Tibial artery (tissue), 4 donors: ENCODE measurements at regions not wholly inside any gene's neighbourhood (a gene's known extent, or its start where the extent isn't known, plus 50 kb on each side); places are given as distances from the start of the nearest gene placed in this dataset.
A peak's percentile ranks its signal among the peaks of the same experiment; 100 is the strongest.

Experiments used
- DNase-seq, 2 donors: peaks; one replicate each; pipeline ENCODE4 v3.0.0-alpha.2; 2019
- H3K27ac ChIP-seq, 2 donors: fragments of 200-600 bp; sonication (generic) in 1 of 2; 1 replicate in 1 of 2; 2 replicates in 1 of 2; pipeline ENCODE4 v1.5.1; 2018 to 2019; ENCODE audit warnings: mild to moderate bottlenecking in 1 of 2
- H3K27me3 ChIP-seq, 2 donors: fragments of 200-600 bp; sonication (generic) in 1 of 2; one replicate each; pipeline versions ENCODE4 v1.5.1 to v1.6.0; 2016 to 2019
- H3K36me3 ChIP-seq, 3 donors: fragments of 200-600 bp; sonication (generic) in 2 of 3; one replicate each; pipeline ENCODE4 v1.5.1; 2016 to 2019; ENCODE audit warnings: mild to moderate bottlenecking in 2 of 3
- H3K4me1 ChIP-seq, 4 donors: fragments of 200-600 bp; sonication (generic) in 2 of 4; 1 replicate in 3 of 4; 2 replicates in 1 of 4; pipeline ENCODE4 v1.5.1; 2016 to 2019
- H3K4me3 ChIP-seq, 2 donors: fragments of 200-600 bp; sonication (generic) in 1 of 2; 1 replicate in 1 of 2; 2 replicates in 1 of 2; pipeline ENCODE4 v1.5.1; 2018 to 2019; ENCODE audit warnings: mild to moderate bottlenecking in 2 of 2
- H3K9me3 ChIP-seq, 3 donors: fragments of 200-600 bp; sonication (generic) in 1 of 3; one replicate each; pipeline ENCODE4 v1.5.1; 2016 to 2019
- intact Hi-C: fragments of 100-400 bp; cut with DNase I; formaldehyde crosslinking; loops from one replicate; pipeline ENCODE4 v1.15.0; 2023; ENCODE audit warnings: low total_unique reads
- TF ChIP-seq, protein P1 (sequence below), 2 experiments: fragments of 200-600 bp in 1 of 2; fragments of 450-650 bp in 1 of 2; IDR thresholded peaks; one replicate each; pipeline ENCODE4 v1.5.1; 2017 to 2019; ENCODE audit warnings: antibody characterized with exemption in 2 of 2, mild to moderate bottlenecking in 1 of 2, moderate library complexity in 1 of 2

DNA sequence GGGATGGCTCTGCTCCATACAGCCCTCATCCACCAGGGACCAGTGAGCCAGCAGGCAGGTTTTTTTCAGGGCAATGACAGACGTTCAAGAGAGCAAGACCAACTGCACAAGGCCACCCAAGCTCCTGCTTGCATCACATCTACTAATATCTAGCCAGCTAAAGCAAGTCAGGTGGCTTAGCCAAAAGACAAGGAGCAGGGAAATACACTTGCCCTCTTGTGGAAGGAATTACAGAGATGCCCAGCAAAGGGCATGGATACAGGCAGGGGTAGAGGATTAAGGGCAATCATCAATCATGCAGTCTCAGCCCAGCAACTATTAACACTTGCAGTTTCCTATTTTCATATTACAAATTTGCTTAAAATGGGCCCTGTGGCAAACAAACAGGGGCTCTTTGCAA lies 81.5 kb upstream of the NTRK3 start:
- Histone ChIP-seq H3K9me3 (no peaks in the 10 kb centered on the region), H3K27me3 (no peaks in the 10 kb centered on the region), H3K4me1 (peaks cover 0 to 14% (median 0%) of the 10 kb centered on the region in 4 donors), H3K4me3 (no peak overlapping the region), H3K36me3 (no peaks in the 10 kb centered on the region), H3K27ac (no peak overlapping the region)
- intact Hi-C loops = no loop called here
- no peak for DNase-seq
- TF ChIP-seq, protein P1, sequence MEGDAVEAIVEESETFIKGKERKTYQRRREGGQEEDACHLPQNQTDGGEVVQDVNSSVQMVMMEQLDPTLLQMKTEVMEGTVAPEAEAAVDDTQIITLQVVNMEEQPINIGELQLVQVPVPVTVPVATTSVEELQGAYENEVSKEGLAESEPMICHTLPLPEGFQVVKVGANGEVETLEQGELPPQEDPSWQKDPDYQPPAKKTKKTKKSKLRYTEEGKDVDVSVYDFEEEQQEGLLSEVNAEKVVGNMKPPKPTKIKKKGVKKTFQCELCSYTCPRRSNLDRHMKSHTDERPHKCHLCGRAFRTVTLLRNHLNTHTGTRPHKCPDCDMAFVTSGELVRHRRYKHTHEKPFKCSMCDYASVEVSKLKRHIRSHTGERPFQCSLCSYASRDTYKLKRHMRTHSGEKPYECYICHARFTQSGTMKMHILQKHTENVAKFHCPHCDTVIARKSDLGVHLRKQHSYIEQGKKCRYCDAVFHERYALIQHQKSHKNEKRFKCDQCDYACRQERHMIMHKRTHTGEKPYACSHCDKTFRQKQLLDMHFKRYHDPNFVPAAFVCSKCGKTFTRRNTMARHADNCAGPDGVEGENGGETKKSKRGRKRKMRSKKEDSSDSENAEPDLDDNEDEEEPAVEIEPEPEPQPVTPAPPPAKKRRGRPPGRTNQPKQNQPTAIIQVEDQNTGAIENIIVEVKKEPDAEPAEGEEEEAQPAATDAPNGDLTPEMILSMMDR (IDR thresholded peaks at IDR 0.05) = no peak

DNA sequence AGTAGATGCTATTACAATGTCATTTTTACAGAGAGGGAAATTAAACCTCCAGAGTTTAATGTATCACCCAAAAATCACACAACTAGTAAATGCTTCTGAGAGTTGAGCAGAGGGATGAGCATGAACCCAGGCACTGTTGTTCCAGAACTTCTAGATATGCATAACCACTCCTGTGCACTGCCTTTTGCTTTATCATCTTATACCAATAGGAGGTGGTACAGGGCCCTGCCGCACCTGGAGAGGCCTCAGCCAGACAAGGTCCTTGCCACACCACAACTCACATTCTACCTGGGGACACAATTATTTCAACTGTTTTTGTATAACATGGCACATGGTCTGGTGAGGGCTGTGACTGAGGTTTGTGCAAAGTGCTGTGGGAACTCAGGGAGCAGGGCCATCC lies 78.5 kb upstream of the NTRK3 start:
- DNase-seq = no peak
- H3K27me3 ChIP-seq = no peaks in the 10 kb centered on the region
- H3K27ac ChIP-seq = no peak overlapping the region
- H3K9me3 ChIP-seq = no peaks in the 10 kb centered on the region
- TF ChIP-seq, protein P1 (IDR thresholded peaks at IDR 0.05) = no peak
- H3K4me1 ChIP-seq = peaks cover 0 to 14% (median 0%) of the 10 kb centered on the region in 4 donors
- H3K36me3 ChIP-seq = no peaks in the 10 kb centered on the region
- intact Hi-C loops = no loop called here
- no peak overlapping the region for H3K4me3 ChIP-seq

DNA sequence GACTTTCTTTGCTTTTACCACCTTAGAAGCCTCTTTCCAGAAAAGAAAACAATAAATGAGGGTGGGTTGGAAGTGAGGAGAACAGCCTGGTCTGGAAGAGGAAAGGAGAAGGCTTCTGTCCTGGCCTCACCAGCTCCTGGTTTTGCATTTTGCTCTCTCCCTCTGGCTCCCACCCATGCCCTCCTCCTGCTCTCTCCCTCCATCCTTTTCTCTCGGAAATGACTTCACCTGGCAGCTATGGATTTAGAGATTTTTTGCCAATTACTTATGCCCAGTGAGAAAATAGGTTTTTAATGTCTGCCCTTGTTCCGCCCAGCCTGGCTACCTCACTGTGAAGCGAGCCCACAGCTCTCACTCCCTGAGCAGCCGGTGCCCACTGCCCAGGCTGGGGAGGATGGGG lies 77.9 kb upstream of the NTRK3 start:
- DNase-seq = no peak
- H3K27ac ChIP-seq = no peak overlapping the region

DNA sequence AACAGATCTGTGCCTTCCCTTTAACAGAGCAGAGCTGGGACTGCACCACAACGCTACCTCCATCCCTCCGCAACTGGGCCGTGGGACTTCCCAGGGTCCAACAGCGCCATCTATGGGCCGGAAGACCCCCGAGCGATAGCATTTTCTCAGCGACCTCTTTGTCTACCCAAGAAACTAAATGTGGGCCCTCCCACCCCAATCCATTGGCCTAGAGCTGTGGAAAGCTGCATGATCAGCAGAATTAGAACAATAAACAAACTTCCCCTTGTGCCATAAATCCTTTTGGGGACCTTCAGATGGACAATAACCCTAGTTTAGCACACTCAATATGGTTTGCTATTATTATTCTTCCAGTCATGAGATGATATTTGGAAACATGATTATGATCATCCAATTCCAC lies 74.8 kb upstream of the NTRK3 start:
- Histone ChIP-seq H3K27me3 (no peaks in the 10 kb centered on the region), H3K4me3 (no peak overlapping the region), H3K9me3 (no peaks in the 10 kb centered on the region), H3K36me3 (no peaks in the 10 kb centered on the region), H3K4me1 (peaks cover 0 to 14% (median 0%) of the 10 kb centered on the region in 4 donors), H3K27ac (no peak overlapping the region)
- no peak for DNase-seq
- intact Hi-C loops = no loop called here
- TF ChIP-seq, protein P1 (IDR thresholded peaks at IDR 0.05) = peak in 1 of 2 experiments; percentile 19

More for the DNA sequence above, 77.9 kb upstream of the NTRK3 start:
- H3K9me3 ChIP-seq = no peaks in the 10 kb centered on the region
- TF ChIP-seq, protein P1 (IDR thresholded peaks at IDR 0.05) = no peak
- no peaks in the 10 kb centered on the region for H3K27me3 ChIP-seq
- no peak overlapping the region for H3K4me3 ChIP-seq
- intact Hi-C loops = no loop called here
- peaks cover 0 to 14% (median 0%) of the 10 kb centered on the region in 4 donors for H3K4me1 ChIP-seq
- no peaks in the 10 kb centered on the region for H3K36me3 ChIP-seq

DNA sequence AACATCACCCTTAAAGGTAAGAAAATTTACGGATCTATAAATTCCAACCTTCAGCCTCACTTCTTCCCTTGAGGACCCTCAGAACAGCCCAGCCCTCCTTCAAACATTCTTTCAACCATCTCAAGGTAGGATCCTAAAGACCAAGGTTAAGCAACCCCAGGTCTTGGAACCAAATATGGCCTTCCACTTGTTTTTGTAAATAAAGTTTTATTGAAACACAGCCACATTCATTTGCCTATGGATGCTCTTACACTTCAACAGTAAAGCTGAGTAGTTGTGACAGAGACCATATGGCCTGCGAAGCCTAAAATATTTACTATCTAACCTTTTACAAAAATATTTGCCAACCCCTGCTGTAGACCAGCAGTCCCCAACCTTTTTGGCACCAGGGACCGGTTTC lies 70.4 kb upstream of the NTRK3 start:
- H3K9me3 ChIP-seq = no peaks in the 10 kb centered on the region
- H3K4me1 ChIP-seq = no peaks in the 10 kb centered on the region
- no peak for DNase-seq
- no peaks in the 10 kb centered on the region for H3K36me3 ChIP-seq
- TF ChIP-seq, protein P1 (IDR thresholded peaks at IDR 0.05) = no peak
- peaks cover 0 to 4% of the 10 kb centered on the region in 2 donors for H3K27me3 ChIP-seq
- no peak overlapping the region for H3K4me3 ChIP-seq
- H3K27ac ChIP-seq = no peak overlapping the region
- intact Hi-C loops = no loop called here

DNA sequence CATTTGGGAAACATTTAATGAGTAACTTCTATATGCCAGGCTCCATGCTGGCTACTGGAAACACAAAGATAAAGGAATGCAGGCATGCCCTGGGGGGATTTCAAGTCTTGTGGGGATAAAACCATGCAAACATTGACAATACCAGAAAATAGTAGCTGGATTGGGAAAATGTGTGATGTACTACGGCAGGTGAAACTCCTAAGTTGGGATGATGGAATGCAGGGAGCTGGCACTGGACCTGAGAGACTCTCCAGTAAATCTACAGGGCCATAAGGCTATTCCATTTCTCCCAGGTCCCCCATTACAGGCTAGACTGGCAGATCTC lies 68.2 kb upstream of the NTRK3 start:
- no peak for DNase-seq
- H3K4me1 ChIP-seq = no peaks in the 10 kb centered on the region
- TF ChIP-seq, protein P1 (IDR thresholded peaks at IDR 0.05) = no peak
- no peaks in the 10 kb centered on the region for H3K9me3 ChIP-seq
- H3K27me3 ChIP-seq = peaks cover 0 to 5% of the 10 kb centered on the region in 2 donors
- no peaks in the 10 kb centered on the region for H3K36me3 ChIP-seq
- H3K27ac ChIP-seq = no peak overlapping the region
- no peak overlapping the region for H3K4me3 ChIP-seq
- intact Hi-C loops = no loop called here
